ENCODE measurements at regions not wholly inside any gene's neighbourhood (a gene's known extent, or its start where the extent isn't known, plus 50 kb on each side); places are given as distances from the start of the nearest gene placed in this dataset.

DNA sequence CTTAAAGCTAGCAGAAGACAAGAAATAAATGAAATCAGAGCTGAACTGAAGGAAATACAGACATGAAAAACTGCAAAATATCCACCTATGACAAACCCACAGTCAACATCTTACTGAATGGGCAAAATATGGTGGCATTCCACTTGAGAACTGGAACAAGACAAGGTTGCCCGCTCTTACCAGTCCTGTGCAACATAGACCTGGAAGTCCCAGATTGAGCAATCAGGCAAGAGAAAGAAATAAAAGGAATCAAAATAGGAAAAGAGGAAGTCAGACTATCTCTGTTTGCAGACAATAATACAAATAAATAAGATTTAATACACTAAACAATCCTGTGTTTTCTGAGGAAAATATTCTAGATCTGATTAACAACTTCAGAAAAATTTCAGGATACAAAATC is 570.5 kb upstream of the SEMA3D start:
- H3K4me3 ChIP-seq (ENCODE audit: low read length) = no peak overlapping the region
- H3K27ac ChIP-seq (ENCODE audit: low read length) = no peak overlapping the region
- no peaks in the 10 kb centered on the region for H3K27me3 ChIP-seq (ENCODE audit: insufficient read depth, low read depth, low read length)
- no peaks in the 10 kb centered on the region for H4K20me1 ChIP-seq (ENCODE audit: insufficient read depth)
- TF ChIP-seq RAD21 (conservative IDR thresholded peaks at IDR 0.05) (no peak), EP300 (conservative IDR thresholded peaks at IDR 0.05; ENCODE audit: poor library complexity, severe bottlenecking) (no peak), POLR2AphosphoS5 (IDR thresholded peaks at IDR 0.05) (no peak), MXI1 (conservative IDR thresholded peaks at IDR 0.05; ENCODE audit: poor library complexity, severe bottlenecking) (no peak), EZH2 (IDR thresholded peaks at IDR 0.05; ENCODE audit: borderline replicate concordance, insufficient read depth, low read length, poor library complexity, severe bottlenecking) (no peak)
- TF ChIP-seq, protein P1, sequence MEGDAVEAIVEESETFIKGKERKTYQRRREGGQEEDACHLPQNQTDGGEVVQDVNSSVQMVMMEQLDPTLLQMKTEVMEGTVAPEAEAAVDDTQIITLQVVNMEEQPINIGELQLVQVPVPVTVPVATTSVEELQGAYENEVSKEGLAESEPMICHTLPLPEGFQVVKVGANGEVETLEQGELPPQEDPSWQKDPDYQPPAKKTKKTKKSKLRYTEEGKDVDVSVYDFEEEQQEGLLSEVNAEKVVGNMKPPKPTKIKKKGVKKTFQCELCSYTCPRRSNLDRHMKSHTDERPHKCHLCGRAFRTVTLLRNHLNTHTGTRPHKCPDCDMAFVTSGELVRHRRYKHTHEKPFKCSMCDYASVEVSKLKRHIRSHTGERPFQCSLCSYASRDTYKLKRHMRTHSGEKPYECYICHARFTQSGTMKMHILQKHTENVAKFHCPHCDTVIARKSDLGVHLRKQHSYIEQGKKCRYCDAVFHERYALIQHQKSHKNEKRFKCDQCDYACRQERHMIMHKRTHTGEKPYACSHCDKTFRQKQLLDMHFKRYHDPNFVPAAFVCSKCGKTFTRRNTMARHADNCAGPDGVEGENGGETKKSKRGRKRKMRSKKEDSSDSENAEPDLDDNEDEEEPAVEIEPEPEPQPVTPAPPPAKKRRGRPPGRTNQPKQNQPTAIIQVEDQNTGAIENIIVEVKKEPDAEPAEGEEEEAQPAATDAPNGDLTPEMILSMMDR (IDR thresholded peaks at IDR 0.05; ENCODE audit: poor library complexity, severe bottlenecking) = no peak
- TF ChIP-seq, protein P2, sequence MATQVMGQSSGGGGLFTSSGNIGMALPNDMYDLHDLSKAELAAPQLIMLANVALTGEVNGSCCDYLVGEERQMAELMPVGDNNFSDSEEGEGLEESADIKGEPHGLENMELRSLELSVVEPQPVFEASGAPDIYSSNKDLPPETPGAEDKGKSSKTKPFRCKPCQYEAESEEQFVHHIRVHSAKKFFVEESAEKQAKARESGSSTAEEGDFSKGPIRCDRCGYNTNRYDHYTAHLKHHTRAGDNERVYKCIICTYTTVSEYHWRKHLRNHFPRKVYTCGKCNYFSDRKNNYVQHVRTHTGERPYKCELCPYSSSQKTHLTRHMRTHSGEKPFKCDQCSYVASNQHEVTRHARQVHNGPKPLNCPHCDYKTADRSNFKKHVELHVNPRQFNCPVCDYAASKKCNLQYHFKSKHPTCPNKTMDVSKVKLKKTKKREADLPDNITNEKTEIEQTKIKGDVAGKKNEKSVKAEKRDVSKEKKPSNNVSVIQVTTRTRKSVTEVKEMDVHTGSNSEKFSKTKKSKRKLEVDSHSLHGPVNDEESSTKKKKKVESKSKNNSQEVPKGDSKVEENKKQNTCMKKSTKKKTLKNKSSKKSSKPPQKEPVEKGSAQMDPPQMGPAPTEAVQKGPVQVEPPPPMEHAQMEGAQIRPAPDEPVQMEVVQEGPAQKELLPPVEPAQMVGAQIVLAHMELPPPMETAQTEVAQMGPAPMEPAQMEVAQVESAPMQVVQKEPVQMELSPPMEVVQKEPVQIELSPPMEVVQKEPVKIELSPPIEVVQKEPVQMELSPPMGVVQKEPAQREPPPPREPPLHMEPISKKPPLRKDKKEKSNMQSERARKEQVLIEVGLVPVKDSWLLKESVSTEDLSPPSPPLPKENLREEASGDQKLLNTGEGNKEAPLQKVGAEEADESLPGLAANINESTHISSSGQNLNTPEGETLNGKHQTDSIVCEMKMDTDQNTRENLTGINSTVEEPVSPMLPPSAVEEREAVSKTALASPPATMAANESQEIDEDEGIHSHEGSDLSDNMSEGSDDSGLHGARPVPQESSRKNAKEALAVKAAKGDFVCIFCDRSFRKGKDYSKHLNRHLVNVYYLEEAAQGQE (IDR thresholded peaks at IDR 0.05; ENCODE audit: borderline replicate concordance) = no peak
- H3K9ac ChIP-seq (ENCODE audit: low read length) = no peak overlapping the region
- no peak overlapping the region for H2AFZ ChIP-seq (ENCODE audit: low read depth, low read length)
- no peaks in the 10 kb centered on the region for H3K9me2 ChIP-seq (ENCODE audit: insufficient read depth, low read length)
- H3K4me2 ChIP-seq (ENCODE audit: low read length) = no peak overlapping the region
- no peaks in the 10 kb centered on the region for H3F3A ChIP-seq (ENCODE audit: insufficient read depth, low read length, poor library complexity, severe bottlenecking)
- H3K79me2 ChIP-seq (replicated peaks; ENCODE audit: insufficient read depth, low read length) = no peaks in the 10 kb centered on the region
- no peaks in the 10 kb centered on the region for H3K36me3 ChIP-seq (ENCODE audit: insufficient read depth, low read length)
- H3K9me3 ChIP-seq (ENCODE audit: low read length) = no peaks in the 10 kb centered on the region

DNA sequence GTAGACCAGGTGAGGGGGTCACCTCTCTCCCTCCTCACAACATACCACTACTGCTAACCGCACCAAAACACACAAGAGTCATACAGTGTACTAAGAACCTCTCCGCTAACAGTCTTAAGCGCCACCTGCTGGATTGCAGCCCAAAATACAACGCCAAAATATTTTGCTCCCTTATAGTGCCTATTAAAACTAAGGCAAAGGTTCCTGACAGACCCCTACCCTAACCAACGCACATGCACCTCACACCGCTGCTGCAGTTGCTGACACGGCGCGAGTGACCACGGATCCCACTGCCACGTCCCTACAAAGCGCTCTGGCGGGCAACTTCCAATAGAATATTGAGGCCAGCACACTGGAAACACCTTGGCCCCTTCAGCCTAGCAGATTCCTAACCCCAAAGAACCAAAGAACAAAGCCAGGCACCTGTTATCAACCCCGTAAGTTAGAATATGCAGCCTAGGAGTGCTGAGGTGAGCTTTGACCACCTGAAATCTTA is 563.6 kb upstream of the SEMA3D start:
- H2AFZ ChIP-seq (ENCODE audit: low read depth, low read length) = no peak overlapping the region

More for the DNA sequence above, 563.6 kb upstream of the SEMA3D start:
- Histone ChIP-seq H3K9me2 (ENCODE audit: insufficient read depth, low read length) (no peaks in the 10 kb centered on the region), H4K20me1 (ENCODE audit: insufficient read depth) (no peaks in the 10 kb centered on the region), H3K36me3 (ENCODE audit: insufficient read depth, low read length) (no peaks in the 10 kb centered on the region), H3K4me3 (ENCODE audit: low read length) (no peak overlapping the region), H3K4me2 (ENCODE audit: low read length) (no peak overlapping the region), H3K9me3 (ENCODE audit: low read length) (no peaks in the 10 kb centered on the region), H3K9ac (ENCODE audit: low read length) (no peak overlapping the region), H3K27me3 (ENCODE audit: insufficient read depth, low read depth, low read length) (no peaks in the 10 kb centered on the region), H3K79me2 (replicated peaks; ENCODE audit: insufficient read depth, low read length) (no peaks in the 10 kb centered on the region), H3K27ac (ENCODE audit: low read length) (no peak overlapping the region), H3F3A (ENCODE audit: insufficient read depth, low read length, poor library complexity, severe bottlenecking) (no peaks in the 10 kb centered on the region)
- TF ChIP-seq EP300 (conservative IDR thresholded peaks at IDR 0.05; ENCODE audit: poor library complexity, severe bottlenecking) (no peak), SMC3 (conservative IDR thresholded peaks at IDR 0.05; ENCODE audit: poor library complexity) (peak; percentile 41), RAD21 (conservative IDR thresholded peaks at IDR 0.05) (peak; percentile 51)
- TF ChIP-seq, protein P1 (IDR thresholded peaks at IDR 0.05; ENCODE audit: poor library complexity, severe bottlenecking) = peak; percentile 49
